Peyer's patch (tissue), 4 donors: ENCODE measurements at regions not wholly inside any gene's neighbourhood (a gene's known extent, or its start where the extent isn't known, plus 50 kb on each side); places are given as distances from the start of the nearest gene placed in this dataset.

Experiments
- POLR2A ChIP-seq, 2 donors: fragments of 450-650 bp; IDR thresholded peaks; one replicate each; pipeline ENCODE4 v1.5.1; 2017; ENCODE audit warnings: antibody characterized with exemption in 2 of 2, mild to moderate bottlenecking in 2 of 2, moderate library complexity in 2 of 2
- TF ChIP-seq, protein P1 (sequence below), 6 experiments: fragments of 450-650 bp in 4 of 6; fragments of 200-600 bp in 2 of 6; sonication (generic) in 1 of 6; IDR thresholded peaks; one replicate each; pipeline ENCODE4 v1.5.1; 2017 to 2019; ENCODE audit warnings: antibody characterized with exemption in 6 of 6, mild to moderate bottlenecking in 3 of 6, moderate library complexity in 1 of 6

DNA sequence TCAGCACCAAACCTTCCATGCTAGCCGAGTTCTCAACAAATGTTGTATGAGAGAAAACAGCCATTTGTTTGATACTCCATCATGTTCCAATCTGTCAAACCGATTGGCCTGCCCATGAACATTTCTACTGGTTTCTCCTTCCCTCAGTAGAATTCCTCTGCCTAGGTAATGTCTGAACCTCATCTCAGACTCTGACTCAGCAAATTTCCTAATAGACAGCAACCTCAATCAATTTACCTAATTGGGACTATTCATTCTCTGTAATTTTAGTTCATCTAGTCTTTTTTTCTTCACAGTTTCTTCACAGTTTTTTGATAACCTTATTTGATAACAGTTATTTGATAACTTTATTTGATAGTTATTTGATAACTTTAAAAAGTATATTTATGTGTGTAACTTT is 585.1 kb downstream of the DNAJB9 start:
- TF ChIP-seq POLR2A (IDR thresholded peaks at IDR 0.05), result no peak
- TF ChIP-seq, protein P1, sequence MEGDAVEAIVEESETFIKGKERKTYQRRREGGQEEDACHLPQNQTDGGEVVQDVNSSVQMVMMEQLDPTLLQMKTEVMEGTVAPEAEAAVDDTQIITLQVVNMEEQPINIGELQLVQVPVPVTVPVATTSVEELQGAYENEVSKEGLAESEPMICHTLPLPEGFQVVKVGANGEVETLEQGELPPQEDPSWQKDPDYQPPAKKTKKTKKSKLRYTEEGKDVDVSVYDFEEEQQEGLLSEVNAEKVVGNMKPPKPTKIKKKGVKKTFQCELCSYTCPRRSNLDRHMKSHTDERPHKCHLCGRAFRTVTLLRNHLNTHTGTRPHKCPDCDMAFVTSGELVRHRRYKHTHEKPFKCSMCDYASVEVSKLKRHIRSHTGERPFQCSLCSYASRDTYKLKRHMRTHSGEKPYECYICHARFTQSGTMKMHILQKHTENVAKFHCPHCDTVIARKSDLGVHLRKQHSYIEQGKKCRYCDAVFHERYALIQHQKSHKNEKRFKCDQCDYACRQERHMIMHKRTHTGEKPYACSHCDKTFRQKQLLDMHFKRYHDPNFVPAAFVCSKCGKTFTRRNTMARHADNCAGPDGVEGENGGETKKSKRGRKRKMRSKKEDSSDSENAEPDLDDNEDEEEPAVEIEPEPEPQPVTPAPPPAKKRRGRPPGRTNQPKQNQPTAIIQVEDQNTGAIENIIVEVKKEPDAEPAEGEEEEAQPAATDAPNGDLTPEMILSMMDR (IDR thresholded peaks at IDR 0.05), result no peak
